Spleen (tissue), 7 donors: ENCODE measurements at regions not wholly inside any gene's neighbourhood (a gene's known extent, or its start where the extent isn't known, plus 50 kb on each side); places are given as distances from the start of the nearest gene placed in this dataset.

ENCODE experiments used
- CTCF ChIP-seq, 11 experiments: fragments of 200-600 bp in 7 of 11; fragments of 450-650 bp in 4 of 11; sonication (generic) in 4 of 11; IDR thresholded peaks in 8 of 11; conservative IDR thresholded peaks in 3 of 11; 1 replicate in 7 of 11; 2 replicates in 4 of 11; pipeline versions ENCODE4 v1.4.0 to v1.8.0; 2016 to 2021; ENCODE audit warnings: antibody characterized with exemption in 11 of 11, inconsistent platforms in 4 of 11, mild to moderate bottlenecking in 1 of 11
- POLR2AphosphoS5 ChIP-seq, 3 donors: sonication (generic); formaldehyde crosslinking; IDR thresholded peaks; one replicate each; pipeline ENCODE4 v1.5.1; 2017; ENCODE audit warnings: antibody characterized with exemption in 3 of 3
- donor health status: DM: no; HTN: no; CAD: no; lungs with moderate emphysema.
- donor health status: DM: no; HTN: no; CAD: no.
- donor health status: DM: no; HTN: no; CAD: no.

GRCh38 chr5:39896706-39897105, 471.9 kb upstream of the DAB2 start:
- TF ChIP-seq CTCF (IDR thresholded peaks at IDR 0.05 in 8 of 11, conservative IDR thresholded peaks at IDR 0.05 in 3 of 11) (no peak), POLR2AphosphoS5 (IDR thresholded peaks at IDR 0.05) (no peak)
